HCT116 (cell line): ENCODE measurements at regions not wholly inside any gene's neighbourhood (a gene's known extent, or its start where the extent isn't known, plus 50 kb on each side); places are given as distances from the start of the nearest gene placed in this dataset.

ENCODE experiments used
- ATAC-seq: fragments of 200-7000 bp; cut with Tn5 transposase; 2 replicates; pipeline ENCODE4 v1.9.1; 2020; ENCODE audit warnings: mild to moderate bottlenecking, moderate library complexity
- BruUV-seq: library from RNA; stranded (reverse); fragments of 400-500 nt; replicated peaks from 2 replicates; lab custom pipeline; 2021; lab: Mats Ljungman, UMichigan
- CTCF ChIA-PET: fragments of 300-600 bp; sonication (Branson Sonifier 250); formaldehyde crosslinking; loops from one replicate; lab custom pipeline; 2021; ENCODE audit warnings: antibody characterized with exemption; lab: Charles Lee
- POLR2A ChIA-PET: fragments of 300-600, 350-600 bp; sonication (Branson Sonifier 250); formaldehyde crosslinking; loops from one replicate; lab custom pipeline; 2021; ENCODE audit warnings: antibody characterized with exemption; lab: Charles Lee
- RAD21 ChIA-PET, 2 experiments: fragments of 300-600 bp; sonication (Branson Sonifier 250); formaldehyde crosslinking; loops; one replicate each; lab custom pipeline; 2023; ENCODE audit warnings: low total read pairs in 2 of 2; ENCODE audit not compliant: uncharacterized antibody in 2 of 2, unreplicated experiment in 2 of 2, low non-redundant PET in 1 of 2; lab: Charles Lee
- DNase-seq: peaks from one replicate; pipeline ENCODE4 v3.0.0-alpha.2; 2010; ENCODE audit warnings: low read depth, low spot score
- H2AFZ ChIP-seq: fragments of 200-600 bp; shearing (Covaris generic), sonication (generic); 2 replicates; pipeline ENCODE4 v1.6.1; 2017; ENCODE audit warnings: low read depth, mixed run types, mixed read lengths, antibody characterized with exemption, low read length; ENCODE audit not compliant: poor library complexity, severe bottlenecking
- H3K27ac ChIP-seq: 2 replicates; pipeline ENCODE4 v1.5.1; 2012; ENCODE audit warnings: low read depth, low read length
- H3K27me3 ChIP-seq: fragments of 200-600 bp; sonication (generic); 2 replicates; pipeline ENCODE4 v1.6.1; 2016; ENCODE audit warnings: mixed run types, low read length, mixed read lengths; ENCODE audit not compliant: insufficient read depth
- H3K36me3 ChIP-seq, 2 experiments: fragments of 200-500 bp in 1 of 2; fragments of 200-600 bp in 1 of 2; sonication (Bioruptor generic) in 1 of 2; sonication (generic) in 1 of 2; 2 replicates each; pipeline versions ENCODE4 v1.5.1 to v1.6.1; 2014 to 2016; ENCODE audit warnings: low read length in 2 of 2, inconsistent platforms in 1 of 2, mixed read lengths in 1 of 2, mixed run types in 1 of 2; ENCODE audit not compliant: insufficient read depth in 2 of 2, control insufficient read depth in 1 of 2
- H3K4me1 ChIP-seq, 2 experiments: fragments of 200-600 bp in 1 of 2; sonication (generic) in 1 of 2; 2 replicates each; pipeline versions ENCODE4 v1.5.1 to v1.6.1; 2012 to 2017; ENCODE audit warnings: low read length in 2 of 2, inconsistent platforms in 1 of 2, mild to moderate bottlenecking in 1 of 2, mixed read lengths in 1 of 2, mixed run types in 1 of 2, moderate library complexity in 1 of 2; ENCODE audit not compliant: insufficient read depth in 2 of 2, control insufficient read depth in 1 of 2
- H3K4me2 ChIP-seq: fragments of 200-600 bp; sonication (generic); 2 replicates; pipeline ENCODE4 v1.6.1; 2017; ENCODE audit warnings: mixed run types, low read length, mixed read lengths
- H3K4me3 ChIP-seq, 2 experiments: fragments of 200-600 bp in 1 of 2; sonication (generic) in 1 of 2; replicated peaks in 1 of 2; 2 replicates each; pipeline ENCODE4 v1.5.1; 2011 to 2016; ENCODE audit warnings: low read length in 2 of 2, control low read depth in 1 of 2, low read depth in 1 of 2, mild to moderate bottlenecking in 1 of 2, mixed read lengths in 1 of 2, mixed run types in 1 of 2
- H3K79me2 ChIP-seq: fragments of 200-600 bp; sonication (generic); 2 replicates; pipeline ENCODE4 v1.6.1; 2017; ENCODE audit warnings: mild to moderate bottlenecking, mixed run types, low read length, moderate library complexity, mixed read lengths; ENCODE audit not compliant: insufficient read depth
- H3K9ac ChIP-seq: fragments of 200-600 bp; sonication (generic); 2 replicates; pipeline ENCODE4 v1.6.1; 2016; ENCODE audit warnings: low read length, mixed read lengths
- H3K9me2 ChIP-seq: fragments of 200-600 bp; sonication (generic), shearing (Covaris generic); 2 replicates; pipeline ENCODE4 v1.6.1; 2017; ENCODE audit warnings: mixed run types, mild to moderate bottlenecking, moderate library complexity; ENCODE audit not compliant: insufficient read depth
- H3K9me3 ChIP-seq, 2 experiments: fragments of 200-500 bp in 1 of 2; fragments of 200-600 bp in 1 of 2; sonication (Bioruptor generic) in 1 of 2; sonication (generic) in 1 of 2; 2 replicates each; pipeline ENCODE4 v1.6.1; 2014 to 2017; ENCODE audit warnings: low read length in 2 of 2, mixed read lengths in 2 of 2, inconsistent platforms in 1 of 2, low read depth in 1 of 2, mild to moderate bottlenecking in 1 of 2, mixed run types in 1 of 2, moderate library complexity in 1 of 2; ENCODE audit not compliant: control insufficient read depth in 1 of 2, insufficient read depth in 1 of 2
- H4K20me1 ChIP-seq: fragments of 200-600 bp; sonication (generic), shearing (Covaris generic); 2 replicates; pipeline ENCODE4 v1.6.1; 2017; ENCODE audit warnings: mixed run types, mild to moderate bottlenecking, moderate library complexity; ENCODE audit not compliant: insufficient read depth
- CBX3 ChIP-seq: IDR thresholded peaks from 2 replicates; pipeline ENCODE4 v1.6.1; 2012; ENCODE audit warnings: low read depth
- EGR1 ChIP-seq: IDR thresholded peaks from 2 replicates; pipeline ENCODE4 v1.6.1; 2012; ENCODE audit warnings: low read depth
- ELF1 ChIP-seq: IDR thresholded peaks from 2 replicates; pipeline ENCODE4 v1.6.1; 2012; ENCODE audit warnings: low read depth, borderline replicate concordance
- EZH2 ChIP-seq: fragments of 200-600 bp; sonication (generic); IDR thresholded peaks from 2 replicates; pipeline ENCODE4 v1.6.1; 2017; ENCODE audit warnings: antibody characterized with exemption, mixed run types
- FOSL1 ChIP-seq: IDR thresholded peaks from 2 replicates; pipeline ENCODE4 v1.6.1; 2012; ENCODE audit warnings: low read depth
- JUND ChIP-seq: IDR thresholded peaks from 2 replicates; pipeline ENCODE4 v1.6.1; 2012
- POLR2A ChIP-seq: IDR thresholded peaks from 2 replicates; pipeline ENCODE4 v1.7.0; 2011; ENCODE audit warnings: borderline replicate concordance; ENCODE audit not compliant: insufficient read depth, insufficient read length; ENCODE audit errors: extremely low read depth
- RAD21 ChIP-seq: IDR thresholded peaks from 2 replicates; pipeline ENCODE4 v1.6.1; 2012; ENCODE audit warnings: low read depth, mild to moderate bottlenecking
- SIN3A ChIP-seq: IDR thresholded peaks from 2 replicates; pipeline ENCODE4 v1.6.1; 2012; ENCODE audit warnings: low read depth
- SP1 ChIP-seq: IDR thresholded peaks from 2 replicates; pipeline ENCODE4 v1.6.1; 2012; ENCODE audit warnings: low read depth
- SRF ChIP-seq: IDR thresholded peaks from 2 replicates; pipeline ENCODE4 v1.6.1; 2012; ENCODE audit warnings: low read depth
- TCF7L2 ChIP-seq: IDR thresholded peaks from 2 replicates; pipeline ENCODE4 v1.7.0; 2011; ENCODE audit warnings: borderline replicate concordance, inconsistent platforms; ENCODE audit not compliant: insufficient read depth, insufficient read length; ENCODE audit errors: extremely low read depth
- YY1 ChIP-seq: IDR thresholded peaks from 2 replicates; pipeline ENCODE4 v1.6.1; 2011; ENCODE audit warnings: low read length, low read depth, moderate library complexity, mild to moderate bottlenecking; ENCODE audit not compliant: insufficient replicate concordance; ENCODE audit errors: extremely low read depth
- ZBTB33 ChIP-seq: IDR thresholded peaks from 2 replicates; pipeline ENCODE4 v1.6.1; 2011; ENCODE audit warnings: mild to moderate bottlenecking, low read length, moderate library complexity; ENCODE audit not compliant: insufficient replicate concordance; ENCODE audit errors: extremely low read depth
- ZFX ChIP-seq: fragments of 450-650 bp; IDR thresholded peaks from 2 replicates; pipeline ENCODE4 v1.6.1; 2017
- intact Hi-C: fragments of 100-400 bp; cut with micrococcal nuclease; formaldehyde crosslinking; loops from 2 replicates; pipeline ENCODE4 v1.10.0; 2022
- TF ChIP-seq, protein P1 (sequence below): IDR thresholded peaks from 2 replicates; pipeline ENCODE4 v1.6.1; 2012; ENCODE audit warnings: low read depth
- TF ChIP-seq, protein P2 (sequence below), 3 experiments: fragments of 200-600 bp in 1 of 3; sonication (generic) in 1 of 3; IDR thresholded peaks in 2 of 3; conservative IDR thresholded peaks in 1 of 3; 2 replicates each; pipeline ENCODE4 v1.5.1; 2012 to 2017; ENCODE audit warnings: low read depth in 2 of 3, low read length in 2 of 3, antibody characterized with exemption in 1 of 3, borderline replicate concordance in 1 of 3, control low read depth in 1 of 3, mild to moderate bottlenecking in 1 of 3, mixed read lengths in 1 of 3, mixed run types in 1 of 3, moderate library complexity in 1 of 3; ENCODE audit not compliant: insufficient read depth in 1 of 3

- H3K9me3 ChIP-seq, result no peaks in the 10 kb centered on the region
- H3K4me1 ChIP-seq, result no peaks in the 10 kb centered on the region
- H2AFZ ChIP-seq, result no peak overlapping the region
- DNase-seq (no peak), ATAC-seq (no peak)
- no TSS peak for BruUV-seq
- H4K20me1 ChIP-seq, result no peaks in the 10 kb centered on the region
- CTCF ChIA-PET, result no interaction called here
- H3K36me3 ChIP-seq, result no peaks in the 10 kb centered on the region
- peaks cover 64% of the 10 kb centered on the region for H3K27me3 ChIP-seq
- H3K4me3 ChIP-seq, result no peak overlapping the region
- no peaks in the 10 kb centered on the region for H3K9me2 ChIP-seq
- H3K4me2 ChIP-seq, result no peak overlapping the region
- TF ChIP-seq YY1 (no peak), ELF1 (no peak), JUND (no peak), EZH2 (no peak), FOSL1 (no peak), SP1 (no peak), EGR1 (no peak), POLR2A (no peak), CBX3 (no peak), ZBTB33 (no peak), SIN3A (no peak), RAD21 (no peak), TCF7L2 (no peak), SRF (no peak), ZFX (no peak)
- TF ChIP-seq, protein P1, sequence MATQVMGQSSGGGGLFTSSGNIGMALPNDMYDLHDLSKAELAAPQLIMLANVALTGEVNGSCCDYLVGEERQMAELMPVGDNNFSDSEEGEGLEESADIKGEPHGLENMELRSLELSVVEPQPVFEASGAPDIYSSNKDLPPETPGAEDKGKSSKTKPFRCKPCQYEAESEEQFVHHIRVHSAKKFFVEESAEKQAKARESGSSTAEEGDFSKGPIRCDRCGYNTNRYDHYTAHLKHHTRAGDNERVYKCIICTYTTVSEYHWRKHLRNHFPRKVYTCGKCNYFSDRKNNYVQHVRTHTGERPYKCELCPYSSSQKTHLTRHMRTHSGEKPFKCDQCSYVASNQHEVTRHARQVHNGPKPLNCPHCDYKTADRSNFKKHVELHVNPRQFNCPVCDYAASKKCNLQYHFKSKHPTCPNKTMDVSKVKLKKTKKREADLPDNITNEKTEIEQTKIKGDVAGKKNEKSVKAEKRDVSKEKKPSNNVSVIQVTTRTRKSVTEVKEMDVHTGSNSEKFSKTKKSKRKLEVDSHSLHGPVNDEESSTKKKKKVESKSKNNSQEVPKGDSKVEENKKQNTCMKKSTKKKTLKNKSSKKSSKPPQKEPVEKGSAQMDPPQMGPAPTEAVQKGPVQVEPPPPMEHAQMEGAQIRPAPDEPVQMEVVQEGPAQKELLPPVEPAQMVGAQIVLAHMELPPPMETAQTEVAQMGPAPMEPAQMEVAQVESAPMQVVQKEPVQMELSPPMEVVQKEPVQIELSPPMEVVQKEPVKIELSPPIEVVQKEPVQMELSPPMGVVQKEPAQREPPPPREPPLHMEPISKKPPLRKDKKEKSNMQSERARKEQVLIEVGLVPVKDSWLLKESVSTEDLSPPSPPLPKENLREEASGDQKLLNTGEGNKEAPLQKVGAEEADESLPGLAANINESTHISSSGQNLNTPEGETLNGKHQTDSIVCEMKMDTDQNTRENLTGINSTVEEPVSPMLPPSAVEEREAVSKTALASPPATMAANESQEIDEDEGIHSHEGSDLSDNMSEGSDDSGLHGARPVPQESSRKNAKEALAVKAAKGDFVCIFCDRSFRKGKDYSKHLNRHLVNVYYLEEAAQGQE, result no peak
- TF ChIP-seq, protein P2, sequence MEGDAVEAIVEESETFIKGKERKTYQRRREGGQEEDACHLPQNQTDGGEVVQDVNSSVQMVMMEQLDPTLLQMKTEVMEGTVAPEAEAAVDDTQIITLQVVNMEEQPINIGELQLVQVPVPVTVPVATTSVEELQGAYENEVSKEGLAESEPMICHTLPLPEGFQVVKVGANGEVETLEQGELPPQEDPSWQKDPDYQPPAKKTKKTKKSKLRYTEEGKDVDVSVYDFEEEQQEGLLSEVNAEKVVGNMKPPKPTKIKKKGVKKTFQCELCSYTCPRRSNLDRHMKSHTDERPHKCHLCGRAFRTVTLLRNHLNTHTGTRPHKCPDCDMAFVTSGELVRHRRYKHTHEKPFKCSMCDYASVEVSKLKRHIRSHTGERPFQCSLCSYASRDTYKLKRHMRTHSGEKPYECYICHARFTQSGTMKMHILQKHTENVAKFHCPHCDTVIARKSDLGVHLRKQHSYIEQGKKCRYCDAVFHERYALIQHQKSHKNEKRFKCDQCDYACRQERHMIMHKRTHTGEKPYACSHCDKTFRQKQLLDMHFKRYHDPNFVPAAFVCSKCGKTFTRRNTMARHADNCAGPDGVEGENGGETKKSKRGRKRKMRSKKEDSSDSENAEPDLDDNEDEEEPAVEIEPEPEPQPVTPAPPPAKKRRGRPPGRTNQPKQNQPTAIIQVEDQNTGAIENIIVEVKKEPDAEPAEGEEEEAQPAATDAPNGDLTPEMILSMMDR (IDR thresholded peaks at IDR 0.05 in 2 of 3, conservative IDR thresholded peaks at IDR 0.05 in 1 of 3; ENCODE audit: borderline replicate concordance in 1 of 3, insufficient read depth in 1 of 3, low read depth in 2 of 3, low read length in 2 of 3), result no peak
- RAD21 ChIA-PET, result no interaction called here
- H3K27ac ChIP-seq, result no peak overlapping the region
- H3K79me2 ChIP-seq, result no peaks in the 10 kb centered on the region
- POLR2A ChIA-PET, result no interaction called here
- intact Hi-C loops, result no loop called here
- no peak overlapping the region for H3K9ac ChIP-seq
Observed at GRCh38 chr10:111988646-111989045, 194.9 kb downstream of the GPAM start.
